ENCODE measurements at regions not wholly inside any gene's neighbourhood (a gene's known extent, or its start where the extent isn't known, plus 50 kb on each side); places are given as distances from the start of the nearest gene placed in this dataset.

GRCh38 chr16:59470556-59470955, 736.4 kb upstream of the GOT2 start:
- TF ChIP-seq GATA3 (IDR thresholded peaks at IDR 0.05; ENCODE audit: low read depth, low read length): no peak
- TF ChIP-seq GATA2 (IDR thresholded peaks at IDR 0.05; ENCODE audit: low read depth, low read length): no peak

Data from SH-SY5Y (cell line).